A549 (cell line): ENCODE measurements at regions not wholly inside any gene's neighbourhood (a gene's known extent, or its start where the extent isn't known, plus 50 kb on each side); places are given as distances from the start of the nearest gene placed in this dataset.

Experiments
- MYC ChIP-seq: IDR thresholded peaks from 2 replicates; pipeline ENCODE4 v1.6.1; 2012; ENCODE audit warnings: mild to moderate bottlenecking, inconsistent platforms, low read length, improper control_type of control experiment, borderline replicate concordance
- POLR2A ChIP-seq: IDR thresholded peaks from 2 replicates; pipeline ENCODE4 v1.6.1; 2012; ENCODE audit warnings: mild to moderate bottlenecking, low read length
- SREBF2 ChIP-seq: fragments of 450-650 bp; IDR thresholded peaks from 2 replicates; pipeline ENCODE4 v1.6.1; 2014; ENCODE audit warnings: mild to moderate bottlenecking, moderate library complexity
- TF ChIP-seq, protein P1 (sequence below): fragments of >200 bp; sonication (Bioruptor Twin); formaldehyde crosslinking; IDR thresholded peaks from 3 replicates; pipeline ENCODE4 v1.5.1; 2016

DNA sequence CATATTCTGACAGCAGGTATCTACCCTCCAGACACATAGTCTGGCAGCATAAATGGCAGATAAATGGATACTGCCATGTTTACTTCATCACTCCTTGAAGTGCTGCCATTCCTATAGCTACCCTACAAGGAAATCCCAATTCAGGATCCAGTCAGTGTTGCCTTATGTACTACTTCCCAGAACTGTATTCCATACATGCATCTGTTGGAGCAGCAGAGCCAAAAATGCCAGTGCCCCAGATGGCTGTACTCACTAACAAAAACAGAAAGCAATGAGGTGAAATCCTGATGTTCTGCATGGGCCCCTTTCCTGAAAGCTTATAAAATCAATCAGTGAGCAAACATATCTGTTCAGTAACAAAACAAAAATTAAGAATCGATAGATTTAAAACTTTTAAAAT, 490.0 kb upstream of the COX7C start:
- no peak for TF ChIP-seq POLR2A
- TF ChIP-seq SREBF2: no peak
- TF ChIP-seq, protein P1, sequence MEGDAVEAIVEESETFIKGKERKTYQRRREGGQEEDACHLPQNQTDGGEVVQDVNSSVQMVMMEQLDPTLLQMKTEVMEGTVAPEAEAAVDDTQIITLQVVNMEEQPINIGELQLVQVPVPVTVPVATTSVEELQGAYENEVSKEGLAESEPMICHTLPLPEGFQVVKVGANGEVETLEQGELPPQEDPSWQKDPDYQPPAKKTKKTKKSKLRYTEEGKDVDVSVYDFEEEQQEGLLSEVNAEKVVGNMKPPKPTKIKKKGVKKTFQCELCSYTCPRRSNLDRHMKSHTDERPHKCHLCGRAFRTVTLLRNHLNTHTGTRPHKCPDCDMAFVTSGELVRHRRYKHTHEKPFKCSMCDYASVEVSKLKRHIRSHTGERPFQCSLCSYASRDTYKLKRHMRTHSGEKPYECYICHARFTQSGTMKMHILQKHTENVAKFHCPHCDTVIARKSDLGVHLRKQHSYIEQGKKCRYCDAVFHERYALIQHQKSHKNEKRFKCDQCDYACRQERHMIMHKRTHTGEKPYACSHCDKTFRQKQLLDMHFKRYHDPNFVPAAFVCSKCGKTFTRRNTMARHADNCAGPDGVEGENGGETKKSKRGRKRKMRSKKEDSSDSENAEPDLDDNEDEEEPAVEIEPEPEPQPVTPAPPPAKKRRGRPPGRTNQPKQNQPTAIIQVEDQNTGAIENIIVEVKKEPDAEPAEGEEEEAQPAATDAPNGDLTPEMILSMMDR: no peak
- no peak for TF ChIP-seq MYC
